ENCODE measurements at regions not wholly inside any gene's neighbourhood (a gene's known extent, or its start where the extent isn't known, plus 50 kb on each side); places are given as distances from the start of the nearest gene placed in this dataset.

DNA sequence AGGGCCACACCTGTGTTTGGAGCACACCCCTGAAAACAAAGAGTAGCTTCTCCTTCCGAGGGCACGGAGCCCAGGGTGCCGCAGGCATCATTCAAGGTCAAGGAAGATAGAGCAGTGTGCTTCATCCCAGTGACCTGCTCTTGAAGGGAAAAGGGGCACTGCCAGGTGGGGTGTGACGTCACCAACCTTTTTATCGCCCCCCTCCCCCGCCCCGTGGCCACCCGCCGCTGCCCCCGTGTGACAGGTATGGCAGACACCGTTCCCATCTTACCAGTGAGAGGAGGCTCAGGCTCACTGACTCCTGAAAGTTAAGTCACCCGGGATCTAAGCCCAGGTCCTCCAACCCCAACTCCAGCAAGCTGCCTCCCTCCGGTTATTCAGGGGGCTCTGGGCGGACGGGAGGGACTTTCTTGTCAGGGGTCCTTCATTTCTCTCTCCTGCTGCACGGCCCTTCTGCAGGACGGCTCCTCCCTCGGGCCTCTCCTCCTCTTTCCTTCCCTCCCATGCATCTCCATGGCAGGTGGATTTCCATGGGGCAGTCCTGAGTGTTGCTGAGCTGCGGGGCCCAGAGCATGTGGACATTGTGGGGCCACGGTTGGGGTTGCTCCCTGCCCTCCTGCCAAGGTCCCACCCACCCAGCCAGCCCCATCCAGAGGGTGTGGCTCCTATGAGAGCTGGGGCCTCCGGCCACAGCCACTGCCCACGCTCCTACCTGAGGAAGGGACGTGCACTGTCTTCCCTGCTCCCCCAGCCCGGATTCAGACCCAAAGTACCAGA is 114.1 kb upstream of the HDAC4 start:
- no peak for DNase-seq (ENCODE audit: low spot score)

DNA sequence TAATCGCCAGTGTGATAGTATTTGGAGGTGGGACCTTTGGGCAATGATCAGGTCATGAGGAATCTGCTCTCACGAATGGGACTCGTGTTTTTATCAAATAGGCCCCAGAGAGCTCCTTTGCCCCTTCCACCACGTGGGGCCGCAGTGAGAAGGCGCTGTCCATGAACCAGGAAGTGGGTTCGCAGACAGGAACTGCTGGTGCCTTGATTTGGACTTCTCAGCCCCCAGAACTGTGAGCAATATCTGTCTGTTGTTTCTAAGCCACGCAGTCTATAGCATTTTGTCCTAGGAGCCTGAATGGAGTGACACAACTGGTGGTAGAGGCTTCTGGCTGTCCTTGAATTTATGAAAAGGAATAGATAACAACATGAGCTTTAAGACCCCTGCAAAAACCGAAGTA is 111.2 kb upstream of the HDAC4 start:
- DNase-seq (ENCODE audit: low spot score): no peak

DNA sequence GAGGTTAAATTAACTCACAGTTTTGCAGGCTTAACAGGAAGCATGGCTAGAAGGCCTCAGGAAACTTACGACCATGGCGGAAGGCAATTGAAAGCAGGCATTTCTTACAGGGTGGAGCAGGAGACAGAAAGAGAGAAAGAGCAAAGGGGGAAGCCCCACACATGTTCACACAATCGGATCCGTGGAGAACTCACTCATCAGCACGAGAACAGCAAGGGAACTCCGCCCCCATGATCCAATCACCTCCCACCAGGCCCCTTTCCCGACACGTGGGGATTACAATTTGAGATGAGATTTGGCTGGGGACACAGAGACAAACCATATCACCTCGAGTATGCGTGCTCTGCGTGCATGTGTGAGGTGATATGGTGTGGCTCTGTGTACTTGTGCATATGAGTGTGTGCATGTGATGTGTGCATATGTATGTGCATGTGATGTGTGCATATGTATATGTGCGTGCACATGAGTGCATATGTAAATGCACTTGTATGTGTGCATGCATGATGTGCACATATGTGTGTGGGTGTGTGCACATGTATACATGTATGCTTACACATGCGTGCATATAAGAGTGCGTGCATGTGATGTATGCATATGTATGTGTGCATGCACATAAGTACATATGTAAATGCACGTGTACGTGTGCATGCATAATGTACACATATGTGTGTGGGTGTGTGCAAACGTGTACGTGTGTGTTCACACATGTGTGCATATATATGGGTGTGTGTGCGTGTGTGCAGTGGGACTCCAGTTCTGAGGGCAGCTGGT is 108.7 kb upstream of the HDAC4 start:
- DNase-seq (ENCODE audit: low spot score): no peak

DNA sequence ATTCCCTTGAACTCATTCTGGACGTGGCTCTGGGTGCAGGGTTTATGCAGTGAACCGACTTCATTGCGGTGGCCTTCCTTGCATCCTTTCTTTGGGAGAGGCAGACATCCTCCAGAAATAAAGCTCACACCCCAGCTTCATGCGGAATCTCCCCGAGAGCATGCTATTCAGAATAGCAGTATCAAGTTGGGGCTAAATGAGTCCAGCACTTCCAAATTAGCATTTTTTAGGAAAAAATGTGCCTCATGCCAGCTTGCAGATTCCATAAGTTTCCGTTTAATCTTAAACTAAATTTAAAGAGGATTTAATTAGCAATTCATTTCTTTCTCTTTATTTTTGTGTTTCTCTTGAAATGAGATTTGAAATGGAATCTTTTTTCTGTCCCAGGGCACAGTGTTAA is 107.4 kb upstream of the HDAC4 start:
- no peak for DNase-seq (ENCODE audit: low spot score)

DNA sequence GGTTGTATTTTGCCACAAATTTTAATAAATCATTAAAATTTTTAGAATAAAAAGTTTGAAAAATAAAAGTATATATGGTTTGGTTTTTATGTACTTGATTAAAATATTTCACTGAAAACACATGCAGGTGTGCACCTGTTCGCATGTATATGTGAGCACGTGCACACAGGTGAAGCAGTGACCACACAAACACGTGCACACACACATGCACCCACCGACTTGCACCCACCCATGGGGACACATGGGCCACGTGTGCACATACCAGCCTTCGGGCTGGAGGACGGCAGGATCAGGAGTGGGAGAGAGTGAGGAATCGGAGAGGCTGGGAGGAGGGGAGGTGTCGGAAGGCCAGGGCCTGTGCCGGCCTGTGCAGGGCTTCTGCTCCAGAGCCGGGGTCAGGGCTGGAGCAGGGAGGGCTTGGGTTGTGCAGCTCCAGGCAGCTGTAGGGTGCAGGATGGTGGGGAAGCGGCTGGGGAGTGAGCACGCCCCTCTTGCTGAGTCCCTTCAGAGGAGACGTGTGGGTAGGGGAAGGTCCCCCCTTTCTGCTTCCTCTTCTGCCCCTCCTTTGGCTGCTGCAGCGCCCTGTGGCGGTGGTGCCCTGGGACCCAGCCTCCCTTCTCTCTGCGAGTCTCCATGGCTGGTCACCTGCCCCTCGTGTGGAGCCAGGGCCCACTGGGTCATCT is 106.9 kb upstream of the HDAC4 start:
- DNase-seq (ENCODE audit: low spot score): no peak

DNA sequence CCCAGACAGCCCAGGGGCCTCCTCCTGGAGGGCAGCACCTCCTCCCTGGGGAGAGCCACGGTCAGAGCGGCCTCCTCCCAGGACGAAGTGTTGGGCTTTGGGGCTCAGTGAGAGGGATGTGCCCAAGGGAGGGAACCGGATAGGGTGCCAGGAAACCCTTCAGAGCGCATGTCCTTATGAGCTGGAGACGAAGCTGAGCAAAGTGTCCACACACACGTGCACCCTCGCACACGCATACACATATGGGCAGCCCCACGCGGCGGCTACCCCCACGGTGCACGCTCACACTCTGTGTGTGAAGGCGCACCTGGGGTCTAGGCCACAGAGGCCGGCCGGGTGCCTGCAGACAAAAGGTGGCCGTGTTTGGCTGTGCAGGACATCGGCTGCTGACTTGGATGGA is 106.1 kb upstream of the HDAC4 start:
- DNase-seq (ENCODE audit: low spot score): no peak

DNA sequence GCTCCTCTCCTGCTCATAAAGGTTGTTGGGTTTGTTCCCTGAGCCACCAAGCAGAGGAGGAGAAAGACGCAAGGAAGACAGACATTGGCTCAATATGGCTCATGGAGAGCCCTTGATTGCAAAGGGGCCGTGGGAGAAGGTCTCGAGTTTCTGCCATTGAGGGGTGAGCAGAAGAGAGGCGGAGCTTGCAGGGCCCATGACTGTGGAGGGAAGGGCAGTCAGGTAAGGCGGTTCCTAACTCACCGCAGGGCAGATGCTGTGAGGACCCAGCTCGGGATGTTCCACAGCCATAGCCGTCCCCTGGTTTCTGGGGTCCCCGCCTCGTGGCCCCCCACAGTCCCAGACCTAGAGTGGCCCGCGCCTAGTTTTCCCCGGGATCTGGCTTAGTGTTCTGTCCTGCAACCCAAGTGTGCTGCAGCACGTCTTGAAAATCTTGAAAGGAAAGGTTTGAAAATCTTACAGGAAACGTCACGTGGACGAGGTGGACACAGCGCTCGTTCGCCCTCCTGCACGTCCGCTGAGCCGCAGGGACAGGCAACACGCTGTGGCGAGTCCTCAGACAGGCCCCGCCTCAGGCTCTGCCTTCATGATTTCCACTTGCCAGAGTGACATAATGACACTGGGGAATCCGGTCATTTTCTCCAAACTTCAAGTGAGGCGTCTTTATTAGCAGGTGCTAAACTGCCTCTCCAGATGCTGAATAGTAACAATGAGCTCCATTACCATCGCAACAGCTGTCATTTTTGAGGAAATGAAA is 105.5 kb upstream of the HDAC4 start:
- no peak for DNase-seq (ENCODE audit: low spot score)

DNA sequence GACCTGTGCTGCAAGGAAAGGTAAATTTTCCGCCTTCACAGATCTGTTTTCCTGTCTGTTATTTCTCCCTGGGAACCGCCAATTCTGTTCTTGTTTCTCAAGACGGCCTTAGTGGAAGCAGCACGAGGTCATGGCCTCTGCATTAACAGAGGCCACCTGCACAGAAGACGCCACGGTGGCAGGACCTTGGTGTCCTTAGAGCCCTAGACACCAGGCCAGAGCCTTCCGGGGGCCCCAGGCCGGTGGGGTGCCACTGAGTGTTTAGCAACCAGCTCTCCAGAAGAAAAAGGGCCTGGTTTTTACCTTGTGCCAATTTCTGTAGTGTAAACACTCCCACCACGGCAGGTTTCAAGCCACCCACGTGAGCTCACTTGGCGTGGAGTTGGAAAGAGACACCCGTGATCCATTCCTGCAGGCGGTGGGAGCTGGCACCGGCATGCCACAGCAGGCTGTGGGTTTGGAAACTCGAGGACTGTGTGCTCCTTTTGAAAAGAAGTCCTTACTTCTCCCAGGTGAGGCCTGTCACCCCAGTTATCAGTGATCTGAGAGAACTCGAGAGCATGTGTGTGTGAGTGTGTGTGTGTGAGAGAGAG is 103.9 kb upstream of the HDAC4 start:
- no peak for DNase-seq (ENCODE audit: low spot score)

DNA sequence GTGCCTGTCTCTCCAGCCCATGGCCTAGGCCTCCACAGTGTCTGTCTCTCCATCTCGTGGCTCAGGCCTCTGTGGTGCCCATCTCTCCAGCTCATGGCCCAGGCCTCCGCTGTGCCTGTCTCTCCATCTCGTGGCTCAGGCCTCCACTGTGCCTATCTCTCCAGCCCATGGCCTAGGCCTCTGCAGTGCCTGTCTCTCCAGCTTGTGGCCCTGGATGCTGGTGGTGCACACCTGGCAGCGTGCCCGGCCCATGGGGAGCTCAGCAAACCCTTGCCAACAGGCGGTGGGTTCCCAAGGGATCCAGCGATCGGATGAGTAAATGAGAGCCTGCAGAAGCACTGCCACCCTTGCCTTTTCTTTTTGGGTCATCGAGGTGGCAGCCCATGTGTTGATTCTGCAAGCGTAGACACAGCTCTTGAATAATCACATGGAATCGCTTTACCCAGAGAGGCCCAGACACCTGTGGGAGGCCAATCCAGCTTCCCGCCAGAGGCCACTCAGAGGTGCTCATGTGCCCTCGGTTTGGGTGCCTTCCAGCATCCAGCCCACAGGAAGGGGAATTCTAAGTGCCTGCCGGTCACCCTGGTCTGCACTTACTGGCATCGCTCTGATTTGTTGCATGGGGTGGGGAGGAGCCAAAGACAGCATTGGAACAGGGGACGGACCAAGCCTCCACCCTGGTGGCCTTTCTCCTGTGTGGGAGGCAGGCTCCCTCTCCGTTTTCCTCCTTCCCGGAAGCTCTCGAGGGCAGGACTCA is 101.8 kb upstream of the HDAC4 start:
- DNase-seq (ENCODE audit: low spot score): no peak

DNA sequence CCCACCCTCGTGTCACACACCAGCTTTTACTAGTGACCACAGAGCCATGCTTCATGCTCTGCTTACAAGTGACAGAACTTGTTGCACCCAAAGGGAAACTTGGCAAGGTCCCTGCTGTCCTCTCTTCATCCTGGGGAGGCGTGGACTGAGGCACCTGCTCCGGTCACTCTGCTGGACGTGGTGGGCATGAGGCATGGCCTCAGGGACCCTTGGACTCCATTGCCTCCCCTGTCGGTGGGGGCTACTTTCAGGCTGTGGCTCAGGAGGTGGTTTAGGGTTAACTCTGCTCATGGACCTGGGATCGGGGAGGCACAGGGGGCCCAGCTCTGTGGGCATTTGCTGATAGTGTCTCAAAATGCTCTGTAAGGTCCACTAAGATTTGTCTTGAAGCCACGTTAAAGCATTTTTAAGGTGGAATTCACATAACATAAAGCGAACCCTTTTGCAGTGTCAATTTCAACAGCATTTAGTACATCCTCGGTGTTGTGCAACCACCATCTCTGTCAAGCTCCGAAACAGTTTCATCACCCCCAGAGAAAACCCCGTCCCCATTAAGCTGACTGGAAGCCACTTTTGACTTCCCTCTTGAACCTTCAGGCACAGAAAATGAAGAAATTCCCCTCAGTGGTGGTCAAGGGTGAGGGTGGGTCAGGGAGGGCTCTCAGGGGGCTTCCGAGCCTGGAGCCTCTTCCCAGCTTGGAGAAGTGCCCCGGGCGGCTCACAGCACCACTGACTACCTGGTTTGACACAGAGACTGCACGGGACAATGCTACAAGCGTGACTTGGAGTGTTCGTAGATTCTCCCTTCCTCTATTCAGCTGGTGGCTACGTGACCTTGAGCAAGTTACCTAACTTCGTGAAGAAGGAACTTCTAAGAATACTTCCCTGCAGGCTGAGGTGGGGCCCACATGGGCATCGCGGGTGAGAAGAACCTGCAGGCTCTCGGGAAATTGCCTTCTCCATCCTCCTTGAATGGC is 100.0 kb upstream of the HDAC4 start:
- DNase-seq (ENCODE audit: low spot score): no peak

DNA sequence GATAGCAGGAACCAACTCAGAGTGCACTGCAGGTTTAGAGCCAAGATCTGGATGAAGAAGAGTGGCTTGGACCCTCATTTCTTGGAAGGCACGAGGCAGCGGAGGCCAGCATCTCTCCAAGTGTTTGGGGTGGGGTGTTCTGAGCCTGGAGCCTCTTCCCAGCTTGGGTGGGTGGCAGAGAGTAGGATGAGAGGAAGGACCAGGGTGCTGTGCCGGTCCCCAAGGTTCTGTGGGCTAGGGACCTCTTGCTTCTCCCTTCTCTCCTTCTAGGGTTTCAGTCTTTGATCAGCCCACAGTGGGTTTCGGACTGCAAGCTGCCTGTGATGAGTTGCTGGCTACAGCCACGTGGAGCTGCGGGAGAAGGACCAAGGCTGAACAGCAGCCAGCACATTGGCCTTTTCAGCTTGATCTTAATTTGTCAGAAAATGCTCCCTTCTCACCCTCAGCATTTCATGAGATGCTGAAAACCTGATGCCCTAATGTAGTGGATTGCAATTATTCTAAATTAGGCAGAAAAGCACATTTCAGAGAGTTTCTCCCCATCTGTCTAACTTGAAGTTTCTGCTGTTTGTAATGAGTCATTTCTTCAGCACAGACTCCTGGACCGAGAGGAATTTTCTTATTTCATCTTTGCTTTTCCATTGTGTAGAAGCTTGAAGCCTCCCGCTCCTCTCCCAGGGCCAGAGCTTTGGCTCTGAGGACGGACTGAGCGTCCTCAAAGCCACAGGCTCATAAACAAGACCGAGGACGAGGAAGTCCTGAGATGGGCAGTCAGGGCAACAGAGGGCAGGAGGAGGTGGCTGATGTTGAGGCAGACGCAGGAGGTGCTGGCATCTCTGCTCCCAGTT is 99.1 kb upstream of the HDAC4 start:
- DNase-seq (ENCODE audit: low spot score): no peak

DNA sequence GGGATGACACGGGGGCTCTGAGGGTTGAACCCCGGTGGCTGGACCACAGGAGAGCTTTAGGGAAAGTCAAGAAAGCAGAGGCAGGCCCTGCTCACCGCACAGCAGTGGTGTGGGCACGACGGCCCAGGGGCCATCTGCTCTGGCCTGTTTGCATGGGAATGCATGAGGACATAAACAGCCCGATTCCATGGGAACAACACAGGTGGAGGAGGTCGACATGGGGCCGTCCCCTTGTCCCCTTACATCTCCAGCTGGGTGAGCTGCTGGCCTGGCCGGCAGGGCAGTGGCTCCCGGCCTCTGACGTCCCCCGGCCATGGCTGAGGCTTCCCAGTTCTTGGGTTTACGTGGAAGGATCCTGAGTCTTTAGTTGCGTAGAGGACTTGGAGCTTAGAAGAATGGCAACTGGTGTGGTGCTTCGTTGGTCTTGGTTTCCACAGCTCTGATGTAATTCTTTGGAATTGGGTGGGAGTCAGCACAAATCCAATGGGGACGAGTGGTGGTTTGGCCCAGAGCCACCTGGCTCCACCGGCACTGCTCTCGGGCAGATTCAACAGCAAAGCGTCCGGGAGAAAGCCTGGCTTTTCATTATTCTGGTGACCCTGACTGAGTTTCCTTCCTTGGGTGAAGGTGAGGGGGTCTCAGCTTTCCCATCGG is 98.3 kb upstream of the HDAC4 start:
- DNase-seq (ENCODE audit: low spot score): no peak

DNA sequence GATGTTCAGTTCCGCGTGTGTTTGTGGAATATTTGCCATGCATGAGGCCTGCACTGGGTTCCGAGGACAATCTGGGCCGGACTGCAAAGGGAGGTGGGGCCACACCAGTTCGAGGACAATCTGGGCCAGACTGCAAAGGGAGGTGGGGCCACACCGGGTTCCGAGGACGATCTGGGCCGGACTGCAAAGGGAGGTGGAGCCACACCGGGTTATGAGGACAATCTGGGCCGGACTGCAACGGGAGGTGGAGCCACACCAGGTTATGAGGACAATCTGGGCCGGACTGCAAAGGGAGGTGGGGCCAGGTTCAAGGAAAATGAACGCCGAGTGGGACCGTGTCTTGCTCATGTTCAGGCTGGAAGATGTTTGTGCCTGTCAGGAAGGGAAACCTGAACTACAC is 97.8 kb upstream of the HDAC4 start:
- no peak for DNase-seq (ENCODE audit: low spot score)

DNA sequence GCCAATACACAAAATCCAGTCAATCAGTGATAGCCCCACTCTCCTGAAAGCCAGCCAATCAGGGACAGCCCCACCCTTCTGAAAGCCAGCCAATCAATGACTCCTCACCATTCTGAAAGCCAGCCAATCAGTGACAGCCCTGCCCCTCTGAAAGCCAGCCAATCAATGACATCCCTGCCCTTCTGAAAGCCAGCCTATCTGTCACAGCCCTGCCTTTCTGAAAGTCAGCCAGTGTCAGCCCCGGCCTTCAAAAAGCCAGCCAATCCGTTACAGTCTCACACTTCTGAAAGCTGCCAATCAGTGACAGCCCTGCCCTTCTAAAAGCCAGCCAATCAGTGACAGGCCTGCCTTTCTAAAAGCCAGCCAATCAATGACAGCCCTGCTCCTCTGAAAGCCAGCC is 95.9 kb upstream of the HDAC4 start:
- DNase-seq (ENCODE audit: low spot score): no peak

DNA sequence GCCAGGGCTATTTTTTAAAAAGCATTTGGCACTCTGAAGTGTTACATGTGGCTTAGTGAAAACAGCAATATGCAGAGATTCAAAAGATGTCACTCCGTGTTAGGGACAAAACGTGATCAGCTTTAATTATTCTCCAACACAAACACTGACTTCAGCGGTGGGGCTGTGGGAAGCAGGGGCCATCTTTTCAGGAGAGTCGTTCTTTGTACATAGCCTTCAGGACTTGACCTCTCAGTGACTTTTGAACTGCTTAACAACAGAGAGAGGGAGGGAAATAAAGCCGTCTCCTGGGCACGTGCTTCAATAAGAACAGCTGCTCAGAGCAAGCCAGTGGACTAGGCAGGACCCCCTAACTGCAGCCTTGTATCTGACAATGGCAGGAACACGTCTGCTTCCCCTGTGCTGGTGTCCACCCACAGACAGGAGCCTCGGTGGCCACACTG is 95.0 kb upstream of the HDAC4 start:
- DNase-seq (ENCODE audit: low spot score): no peak

DNA sequence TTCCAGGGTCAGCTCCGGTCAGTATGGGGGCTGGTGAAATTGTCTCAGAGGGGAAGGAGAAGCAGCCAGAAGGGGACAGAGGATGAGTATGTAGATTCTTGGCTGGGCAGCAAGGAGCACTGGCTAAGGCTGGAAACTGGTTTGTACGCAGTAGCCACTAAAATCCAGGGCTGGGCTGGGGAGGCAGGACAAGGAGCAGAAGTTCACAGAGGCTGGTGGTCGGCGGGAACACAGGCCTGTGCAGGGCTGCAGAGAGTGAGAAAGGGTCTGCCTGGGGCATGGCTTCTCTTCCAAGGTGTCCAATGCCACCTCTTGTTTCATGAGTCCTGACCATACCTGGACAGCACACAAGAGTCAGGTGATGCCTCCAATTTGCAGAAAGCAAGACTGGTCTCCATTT is 94.4 kb upstream of the HDAC4 start:
- DNase-seq (ENCODE audit: low spot score): no peak

DNA sequence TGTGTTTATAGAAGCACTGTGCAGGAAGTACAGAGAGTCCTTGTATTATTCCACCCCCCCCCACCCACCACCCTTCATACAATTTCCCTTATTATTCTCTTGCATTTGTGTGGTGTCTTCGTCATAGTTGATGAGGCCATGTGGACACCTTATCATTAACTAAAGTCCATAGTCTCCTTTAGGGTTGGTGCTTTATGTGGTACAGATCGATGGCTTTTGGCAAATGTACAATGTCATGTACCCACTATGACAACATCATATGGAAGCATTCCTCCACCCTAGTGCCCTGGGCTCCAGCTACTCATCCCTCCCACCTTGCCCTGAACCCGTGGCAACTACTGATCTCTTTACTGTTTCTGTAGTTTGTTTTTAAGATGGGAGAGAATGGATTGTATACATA is 93.8 kb upstream of the HDAC4 start:
- no peak for DNase-seq (ENCODE audit: low spot score)

DNA sequence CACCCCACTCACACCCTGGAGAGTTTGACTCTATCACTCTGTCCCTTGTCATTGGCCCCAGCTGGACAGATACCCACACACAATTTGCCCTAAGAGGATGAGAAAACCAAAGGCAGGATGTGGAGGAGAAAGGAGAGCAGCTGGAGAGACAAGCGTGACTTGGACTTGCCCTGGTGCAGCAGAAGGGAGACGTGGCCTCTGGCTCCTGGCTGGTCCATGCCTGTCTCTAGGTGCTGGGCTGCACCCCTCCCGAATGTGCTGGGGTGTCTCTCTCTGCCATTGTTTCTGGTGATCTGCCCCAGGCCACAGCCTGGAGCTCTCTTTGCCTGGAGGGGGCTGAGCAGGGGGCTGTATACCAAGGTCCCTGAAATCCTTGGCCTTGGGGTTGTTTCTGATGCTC is 88.7 kb upstream of the HDAC4 start:
- no peak for DNase-seq (ENCODE audit: low spot score)

DNA sequence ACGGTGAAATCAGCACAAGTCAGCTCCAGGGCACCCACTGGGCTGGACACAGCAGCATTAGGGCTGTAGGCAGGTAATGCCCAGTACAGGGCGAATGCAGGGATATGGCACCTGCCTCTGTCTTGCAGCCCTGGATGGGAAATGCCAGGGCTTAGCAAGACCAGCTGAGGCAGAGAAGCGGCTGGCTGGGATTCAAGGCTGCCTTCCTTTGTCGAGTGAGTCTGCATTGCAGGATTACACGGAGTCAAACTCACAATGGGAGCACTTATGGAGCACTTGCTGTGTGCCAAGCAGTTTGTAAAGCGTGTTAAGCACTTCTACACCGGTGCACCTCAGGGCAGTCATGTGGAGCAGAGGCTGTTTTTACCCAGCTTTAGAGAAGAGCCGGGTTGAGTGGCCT is 87.3 kb upstream of the HDAC4 start:
- DNase-seq (ENCODE audit: low spot score): no peak
